ENCODE measurements at regions not wholly inside any gene's neighbourhood (a gene's known extent, or its start where the extent isn't known, plus 50 kb on each side); places are given as distances from the start of the nearest gene placed in this dataset.

DNA sequence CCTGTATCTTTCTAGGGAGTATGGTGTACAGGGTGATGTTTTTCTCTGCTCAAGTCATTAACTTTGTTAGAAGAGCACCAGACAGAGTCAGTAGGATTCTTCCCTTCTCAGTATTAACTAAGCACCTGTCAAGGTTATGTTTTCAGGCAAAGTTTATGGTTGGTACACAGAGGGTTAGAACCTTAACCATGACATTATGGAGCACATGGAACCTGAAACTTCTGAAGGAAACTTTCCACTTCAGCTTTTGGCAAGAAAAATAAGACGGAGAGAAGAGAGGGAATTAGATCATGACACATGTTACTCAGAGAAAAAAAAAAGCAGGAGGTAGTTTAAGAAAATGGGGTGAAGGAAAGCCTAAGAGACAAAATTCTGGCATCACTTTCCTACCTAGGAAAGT lies 112.9 kb upstream of the PDE7B start:
- no peak overlapping the region for H3K4me3 ChIP-seq
- intact Hi-C loops (cut with DNase I): no loop called here
- DNase-seq: no peak
- H3K9me3 ChIP-seq: no peaks in the 10 kb centered on the region
- no peaks in the 10 kb centered on the region for H3K27me3 ChIP-seq
- no peak overlapping the region for H3K27ac ChIP-seq
- no peak for ATAC-seq
- no peaks in the 10 kb centered on the region for H3K4me1 ChIP-seq
- no peaks in the 10 kb centered on the region for H3K36me3 ChIP-seq
- TF ChIP-seq CTCF (IDR thresholded peaks at IDR 0.05): no peak

DNA sequence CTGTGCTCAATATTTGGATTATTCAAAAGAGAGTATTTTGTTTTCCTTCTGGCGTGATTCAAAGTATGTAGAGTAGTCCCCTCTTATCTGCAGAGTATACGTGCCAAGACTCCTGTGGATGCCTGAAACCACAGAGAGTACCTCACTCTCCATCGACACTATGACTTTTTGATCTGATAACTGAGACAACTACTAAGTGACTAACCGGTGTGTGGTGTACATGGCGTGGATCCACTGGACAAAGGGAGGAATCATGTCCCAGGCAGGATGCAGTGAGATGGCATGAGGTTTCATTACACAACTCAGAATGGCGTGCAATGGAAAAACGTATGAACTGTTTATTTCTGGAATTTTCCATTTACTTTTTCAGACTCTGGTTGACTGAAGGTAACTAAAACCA lies 112.2 kb upstream of the PDE7B start:
- ATAC-seq (no peak), DNase-seq (no peak)
- H3K4me1 ChIP-seq: no peaks in the 10 kb centered on the region
- no peaks in the 10 kb centered on the region for H3K9me3 ChIP-seq
- no peak overlapping the region for H3K4me3 ChIP-seq
- H3K27me3 ChIP-seq: no peaks in the 10 kb centered on the region
- intact Hi-C loops (cut with DNase I): no loop called here
- H3K27ac ChIP-seq: no peak overlapping the region
- H3K36me3 ChIP-seq: no peaks in the 10 kb centered on the region
- no peak for TF ChIP-seq CTCF (IDR thresholded peaks at IDR 0.05)

DNA sequence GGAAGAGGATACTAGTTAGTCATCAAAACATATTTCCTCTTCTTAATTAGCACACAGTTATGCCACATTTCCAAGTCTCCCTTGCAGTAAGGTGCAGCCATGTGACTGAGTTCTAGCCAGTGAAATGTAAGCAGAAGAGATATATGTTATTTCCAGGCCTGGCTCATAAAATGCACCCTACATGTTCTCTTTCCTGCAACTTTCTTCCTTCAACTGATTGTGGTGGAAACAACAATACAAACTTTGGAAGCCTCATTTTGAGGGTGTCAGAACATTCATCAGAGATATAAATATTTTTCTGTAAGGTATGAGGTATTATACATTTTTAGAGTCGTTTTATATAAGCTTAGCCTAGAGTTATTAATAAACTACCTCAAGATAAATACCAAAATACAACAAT lies 110.9 kb upstream of the PDE7B start:
- intact Hi-C loops (cut with DNase I): no loop called here
- TF ChIP-seq CTCF (IDR thresholded peaks at IDR 0.05): no peak
- Histone ChIP-seq H3K4me3 (no peak overlapping the region), H3K27me3 (no peaks in the 10 kb centered on the region), H3K9me3 (no peaks in the 10 kb centered on the region), H3K4me1 (no peaks in the 10 kb centered on the region), H3K36me3 (no peaks in the 10 kb centered on the region), H3K27ac (no peak overlapping the region)
- ATAC-seq (no peak), DNase-seq (no peak)

DNA sequence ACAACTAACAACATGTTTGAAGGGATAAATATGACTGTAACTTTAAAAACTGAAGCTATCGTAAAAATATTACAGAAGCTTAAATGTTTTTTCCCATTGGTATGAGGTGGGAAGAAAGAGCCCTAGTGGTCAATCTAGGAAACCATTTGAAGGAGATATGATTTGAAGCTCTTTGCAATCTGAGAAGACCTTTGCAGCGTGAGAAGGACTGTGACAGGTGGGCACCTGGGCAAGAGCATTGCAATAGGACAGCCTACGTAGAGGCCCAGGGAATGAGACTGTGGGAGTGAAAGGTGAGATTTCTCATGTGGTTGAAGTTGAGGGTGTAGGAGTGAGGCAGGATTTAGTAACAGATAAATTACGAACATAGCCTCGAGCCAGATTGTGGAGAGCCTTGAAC lies 108.0 kb upstream of the PDE7B start:
- Histone ChIP-seq H3K4me1 (no peaks in the 10 kb centered on the region), H3K36me3 (no peaks in the 10 kb centered on the region), H3K9me3 (no peaks in the 10 kb centered on the region), H3K27me3 (no peaks in the 10 kb centered on the region), H3K27ac (no peak overlapping the region), H3K4me3 (no peak overlapping the region)
- DNase-seq (no peak), ATAC-seq (no peak)
- intact Hi-C loops (cut with DNase I): no loop called here
- TF ChIP-seq CTCF (IDR thresholded peaks at IDR 0.05): no peak

DNA sequence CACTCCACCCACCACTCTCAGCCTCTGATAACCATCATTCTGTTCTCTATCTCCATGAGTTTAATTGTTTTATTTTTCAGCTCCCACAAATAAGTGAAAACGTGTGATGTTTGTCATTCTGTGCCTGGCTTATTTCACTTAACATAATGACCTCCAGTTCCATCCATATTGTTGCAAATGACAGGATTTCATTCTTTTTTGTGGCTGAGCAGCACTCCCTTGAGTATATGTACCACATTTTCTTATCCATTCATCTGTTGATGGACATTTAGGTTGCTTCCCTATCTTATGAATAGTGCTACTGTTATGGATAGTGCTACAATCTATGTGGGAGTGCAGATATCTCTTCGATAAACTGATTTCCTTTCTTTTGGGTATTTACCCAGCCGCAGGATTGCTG lies 103.3 kb upstream of the PDE7B start:
- no peak for TF ChIP-seq CTCF (IDR thresholded peaks at IDR 0.05)
- Histone ChIP-seq H3K27me3 (no peaks in the 10 kb centered on the region), H3K27ac (no peak overlapping the region), H3K36me3 (no peaks in the 10 kb centered on the region), H3K4me3 (no peak overlapping the region), H3K9me3 (no peaks in the 10 kb centered on the region), H3K4me1 (no peaks in the 10 kb centered on the region)
- DNase-seq: no peak
- ATAC-seq: no peak
- intact Hi-C loops (cut with DNase I): no loop called here

DNA sequence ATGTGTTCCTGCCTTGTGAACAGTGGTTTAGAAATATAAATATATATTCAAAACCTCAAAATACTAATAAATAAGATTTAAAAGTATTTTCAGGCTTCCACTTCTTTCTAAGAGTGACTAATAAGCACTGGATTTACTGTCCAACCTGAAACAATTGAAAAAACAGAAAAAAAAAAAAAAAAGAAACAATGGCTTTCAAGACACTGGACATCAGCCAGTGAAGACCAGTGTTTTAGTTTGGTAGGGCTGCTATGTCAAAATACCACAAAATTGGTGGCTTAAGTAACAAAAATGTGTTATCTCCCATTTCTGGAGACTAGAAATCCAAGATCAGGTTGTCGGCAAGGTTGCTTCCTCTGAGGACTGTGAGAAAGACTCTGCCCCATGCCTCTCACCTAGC lies 101.4 kb upstream of the PDE7B start:
- ATAC-seq: no peak
- no peak for TF ChIP-seq CTCF (IDR thresholded peaks at IDR 0.05)
- no peak for DNase-seq
- H3K27ac ChIP-seq: no peak overlapping the region
- H3K9me3 ChIP-seq: no peaks in the 10 kb centered on the region
- no peak overlapping the region for H3K4me3 ChIP-seq
- no peaks in the 10 kb centered on the region for H3K4me1 ChIP-seq
- no peaks in the 10 kb centered on the region for H3K27me3 ChIP-seq
- no peaks in the 10 kb centered on the region for H3K36me3 ChIP-seq
- intact Hi-C loops (cut with DNase I): no loop called here

Data from upper lobe of right lung (tissue), 1 donor.